ENCODE measurements at regions not wholly inside any gene's neighbourhood (a gene's known extent, or its start where the extent isn't known, plus 50 kb on each side); places are given as distances from the start of the nearest gene placed in this dataset.
"Not testable (repeated sequence)": the region's sequence is repeated elsewhere in the genome, so short reads cannot be mapped to it uniquely, and the experiment has no call there.

DNA sequence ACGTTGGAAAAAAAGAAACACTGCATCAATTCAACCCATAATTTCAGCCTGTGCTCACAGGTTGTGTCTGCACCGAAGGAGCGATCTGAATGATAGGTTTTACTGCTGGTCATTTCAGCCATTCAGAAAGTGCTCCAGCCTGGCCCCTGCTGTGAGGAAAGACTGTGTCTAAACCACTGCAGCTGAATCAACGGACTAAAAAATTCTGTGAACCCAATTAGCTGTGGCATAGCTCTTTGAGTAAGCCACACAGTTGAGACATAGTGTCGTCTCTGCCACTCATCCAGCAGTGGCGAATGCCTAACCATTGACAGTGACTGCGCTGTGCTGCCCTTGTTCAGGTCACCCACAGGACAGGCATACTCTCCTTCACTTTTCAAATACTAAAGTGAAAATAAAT, 179.8 kb downstream of the COG6 start:
- Mint-ChIP-seq H3K36me3 (ENCODE audit: unreplicated experiment) (no peaks in the 10 kb centered on the region), H3K9me3 (ENCODE audit: unreplicated experiment) (no peaks in the 10 kb centered on the region), H3K27me3 (ENCODE audit: unreplicated experiment) (no peaks in the 10 kb centered on the region), H3K27ac (ENCODE audit: unreplicated experiment) (no peak overlapping the region), H3K4me1 (ENCODE audit: unreplicated experiment) (peaks cover 9% of the 10 kb centered on the region), H3K4me3 (ENCODE audit: unreplicated experiment) (no peak overlapping the region)
- TF ChIP-seq CTCF (IDR thresholded peaks at IDR 0.05) = no peak
- DNase-seq (ENCODE audit: extremely low spot score, unreplicated experiment) = no peak

- Mint-ChIP-seq H3K27ac (ENCODE audit: unreplicated experiment) (no peak overlapping the region), H3K9me3 (ENCODE audit: unreplicated experiment) (no peaks in the 10 kb centered on the region), H3K27me3 (ENCODE audit: unreplicated experiment) (no peaks in the 10 kb centered on the region), H3K36me3 (ENCODE audit: unreplicated experiment) (no peaks in the 10 kb centered on the region), H3K4me1 (ENCODE audit: unreplicated experiment) (peaks cover 9% of the 10 kb centered on the region), H3K4me3 (ENCODE audit: unreplicated experiment) (no peak overlapping the region)
- no peak for TF ChIP-seq CTCF (IDR thresholded peaks at IDR 0.05)
- no peak for DNase-seq (ENCODE audit: extremely low spot score, unreplicated experiment)
Observed at GRCh38 chr13:39836038-39836437, 180.6 kb downstream of the COG6 start.

DNA sequence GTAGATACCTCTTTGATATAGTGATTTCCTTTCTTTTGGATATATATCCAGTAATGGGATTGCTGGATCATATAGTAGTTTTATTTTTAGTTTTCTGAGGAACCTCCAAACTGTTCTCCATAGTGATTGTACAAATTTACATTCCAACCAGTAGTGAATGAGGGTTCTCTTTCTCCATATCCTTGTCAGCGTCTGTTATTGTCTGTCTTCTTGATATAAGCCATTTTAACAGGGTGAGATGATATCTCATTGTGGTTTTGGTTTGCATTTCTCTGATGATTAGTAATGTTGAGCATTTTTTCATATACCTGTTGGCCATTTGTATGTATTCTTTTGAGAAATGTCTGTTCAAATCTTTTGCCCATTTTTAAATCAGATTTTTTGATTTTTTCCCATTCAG, 182.4 kb downstream of the COG6 start:
- not testable (repeated sequence) for H3K4me3 Mint-ChIP-seq (ENCODE audit: unreplicated experiment); H3K27ac Mint-ChIP-seq (ENCODE audit: unreplicated experiment); H3K4me1 Mint-ChIP-seq (ENCODE audit: unreplicated experiment); DNase-seq (ENCODE audit: extremely low spot score, unreplicated experiment); H3K36me3 Mint-ChIP-seq (ENCODE audit: unreplicated experiment); H3K27me3 Mint-ChIP-seq (ENCODE audit: unreplicated experiment); H3K9me3 Mint-ChIP-seq (ENCODE audit: unreplicated experiment)

- Mint-ChIP-seq H3K27me3 (ENCODE audit: unreplicated experiment) (no peaks in the 10 kb centered on the region), H3K4me1 (ENCODE audit: unreplicated experiment) (peaks cover 7% of the 10 kb centered on the region), H3K27ac (ENCODE audit: unreplicated experiment) (no peak overlapping the region), H3K36me3 (ENCODE audit: unreplicated experiment) (no peaks in the 10 kb centered on the region), H3K4me3 (ENCODE audit: unreplicated experiment) (no peak overlapping the region), H3K9me3 (ENCODE audit: unreplicated experiment) (no peaks in the 10 kb centered on the region)
- no peak for DNase-seq (ENCODE audit: extremely low spot score, unreplicated experiment)
- TF ChIP-seq CTCF (IDR thresholded peaks at IDR 0.05) = no peak
Observed at GRCh38 chr13:39840201-39840600, 184.7 kb downstream of the COG6 start.

DNA sequence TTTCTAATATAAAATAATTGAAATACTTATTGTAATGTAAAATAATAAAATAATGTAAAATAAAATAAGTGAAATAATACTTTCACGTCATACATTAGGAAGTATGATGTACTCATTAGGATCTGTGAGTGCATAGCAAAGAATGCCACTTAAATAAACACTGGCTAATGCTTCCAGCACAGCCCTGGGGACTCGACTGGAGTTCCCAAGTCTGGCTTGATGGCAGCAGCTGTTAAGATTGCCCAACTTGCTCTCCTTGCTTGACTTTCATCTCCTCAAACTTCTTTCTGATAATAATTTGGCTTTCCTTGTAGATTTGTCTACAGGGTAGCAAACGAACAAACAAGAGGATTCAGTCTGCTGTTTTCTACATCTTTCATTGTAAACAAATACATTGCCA, 191.9 kb downstream of the COG6 start:
- no peaks in the 10 kb centered on the region for H3K4me1 Mint-ChIP-seq (ENCODE audit: unreplicated experiment)
- H3K27ac Mint-ChIP-seq (ENCODE audit: unreplicated experiment) = no peak overlapping the region
- no peak overlapping the region for H3K4me3 Mint-ChIP-seq (ENCODE audit: unreplicated experiment)
- no peaks in the 10 kb centered on the region for H3K27me3 Mint-ChIP-seq (ENCODE audit: unreplicated experiment)
- no peaks in the 10 kb centered on the region for H3K36me3 Mint-ChIP-seq (ENCODE audit: unreplicated experiment)
- no peak for DNase-seq (ENCODE audit: extremely low spot score, unreplicated experiment)
- peaks cover 17% of the 10 kb centered on the region for H3K9me3 Mint-ChIP-seq (ENCODE audit: unreplicated experiment)
- TF ChIP-seq CTCF (IDR thresholded peaks at IDR 0.05) = no peak

GRCh38 chr13:39855236-39855635, 199.8 kb downstream of the COG6 start:
- Mint-ChIP-seq H3K9me3 (ENCODE audit: unreplicated experiment) (peaks cover 19% of the 10 kb centered on the region), H3K4me3 (ENCODE audit: unreplicated experiment) (no peak overlapping the region), H3K36me3 (ENCODE audit: unreplicated experiment) (peaks cover 3% of the 10 kb centered on the region), H3K27me3 (ENCODE audit: unreplicated experiment) (no peaks in the 10 kb centered on the region), H3K27ac (ENCODE audit: unreplicated experiment) (no peak overlapping the region), H3K4me1 (ENCODE audit: unreplicated experiment) (no peaks in the 10 kb centered on the region)
- DNase-seq (ENCODE audit: extremely low spot score, unreplicated experiment) = no peak
- no peak for TF ChIP-seq CTCF (IDR thresholded peaks at IDR 0.05)
